Naive thymus-derived CD8-positive, alpha-beta T cell (primary cell): ENCODE measurements at regions not wholly inside any gene's neighbourhood (a gene's known extent, or its start where the extent isn't known, plus 50 kb on each side); places are given as distances from the start of the nearest gene placed in this dataset.

Experiments used
- ATAC-seq, 2 donors: fragments of 150-1000 bp; cut with Tn5 transposase in 1 of 2; sonication (Bioruptor Pico), chemical (Tn5 transposase) in 1 of 2; 1 replicate in 1 of 2; 2 replicates in 1 of 2; pipeline ENCODE4 v1.10.0; 2021; ENCODE audit warnings: mild to moderate bottlenecking in 2 of 2, moderate library complexity in 2 of 2
- POLR2A ChIA-PET: fragments of 350-600 bp; sonication (Branson Sonifier 250); formaldehyde crosslinking; loops from one replicate; lab custom pipeline; 2021; ENCODE audit warnings: antibody characterized with exemption; lab: Charles Lee
- DNase-seq, 10 donors: peaks; one replicate each; pipeline versions ENCODE4 v3.0.0 to v3.0.0-alpha.2; 2020 to 2022
- H3K27ac Mint-ChIP-seq, 10 donors: one replicate each; pipeline ENCODE4 v1.8.0; 2020 to 2022; ENCODE audit warnings: mild to moderate bottlenecking in 10 of 10, mixed read lengths in 10 of 10, moderate library complexity in 4 of 10, inconsistent platforms in 1 of 10
- H3K27me3 Mint-ChIP-seq, 5 donors: one replicate each; pipeline ENCODE4 v1.8.0; 2021 to 2022; ENCODE audit warnings: mixed read lengths in 5 of 5
- H3K36me3 Mint-ChIP-seq, 3 donors: one replicate each; pipeline ENCODE4 v1.8.0; 2020 to 2022; ENCODE audit warnings: mixed read lengths in 3 of 3, mild to moderate bottlenecking in 2 of 3, inconsistent platforms in 1 of 3
- H3K4me1 Mint-ChIP-seq, 4 donors: one replicate each; pipeline ENCODE4 v1.8.0; 2021 to 2022; ENCODE audit warnings: mixed read lengths in 4 of 4
- H3K4me3 Mint-ChIP-seq, 10 donors: one replicate each; pipeline ENCODE4 v1.8.0; 2020 to 2022; ENCODE audit warnings: mild to moderate bottlenecking in 10 of 10, mixed read lengths in 10 of 10, moderate library complexity in 6 of 10, inconsistent platforms in 1 of 10
- H3K9me3 Mint-ChIP-seq, 9 donors: one replicate each; pipeline ENCODE4 v1.8.0; 2020 to 2022; ENCODE audit warnings: mixed read lengths in 9 of 9, mild to moderate bottlenecking in 3 of 9, inconsistent platforms in 1 of 9, moderate library complexity in 1 of 9

GRCh38 chr13:70324519-70324918 is 216.3 kb upstream of the KLHL1 start:
- Mint-ChIP-seq H3K4me1 (no peaks in the 10 kb centered on the region), H3K4me3 (no peak overlapping the region)
- POLR2A ChIA-PET: no interaction called here

GRCh38 chr13:70311191-70311590 is 202.9 kb upstream of the KLHL1 start:
- POLR2A ChIA-PET: no interaction called here

More at GRCh38 chr13:70324519-70324918, 216.3 kb upstream of the KLHL1 start:
- ATAC-seq: no peak
- DNase-seq: no peak
- peaks cover 0 to 19% (median 4%) of the 10 kb centered on the region in 9 donors for H3K9me3 Mint-ChIP-seq
- H3K36me3 Mint-ChIP-seq: no peaks in the 10 kb centered on the region
- H3K27me3 Mint-ChIP-seq: no peaks in the 10 kb centered on the region
- H3K27ac Mint-ChIP-seq: no peak overlapping the region

GRCh38 chr13:70310396-70311119 is 202.3 kb upstream of the KLHL1 start:
- Mint-ChIP-seq H3K27me3 (no peaks in the 10 kb centered on the region), H3K4me1 (no peaks in the 10 kb centered on the region), H3K27ac (no peak overlapping the region), H3K36me3 (no peaks in the 10 kb centered on the region), H3K9me3 (peaks cover 0 to 14% (median 0%) of the 10 kb centered on the region in 9 donors), H3K4me3 (no peak overlapping the region)
- POLR2A ChIA-PET: no interaction called here
- ATAC-seq (no peak), DNase-seq (no peak)

More at GRCh38 chr13:70311191-70311590, 202.9 kb upstream of the KLHL1 start:
- DNase-seq: no peak
- no peak for ATAC-seq
- Mint-ChIP-seq H3K4me3 (no peak overlapping the region), H3K4me1 (no peaks in the 10 kb centered on the region), H3K36me3 (no peaks in the 10 kb centered on the region), H3K9me3 (peaks cover 0 to 14% (median 0%) of the 10 kb centered on the region in 9 donors), H3K27me3 (no peaks in the 10 kb centered on the region), H3K27ac (no peak overlapping the region)

DNA sequence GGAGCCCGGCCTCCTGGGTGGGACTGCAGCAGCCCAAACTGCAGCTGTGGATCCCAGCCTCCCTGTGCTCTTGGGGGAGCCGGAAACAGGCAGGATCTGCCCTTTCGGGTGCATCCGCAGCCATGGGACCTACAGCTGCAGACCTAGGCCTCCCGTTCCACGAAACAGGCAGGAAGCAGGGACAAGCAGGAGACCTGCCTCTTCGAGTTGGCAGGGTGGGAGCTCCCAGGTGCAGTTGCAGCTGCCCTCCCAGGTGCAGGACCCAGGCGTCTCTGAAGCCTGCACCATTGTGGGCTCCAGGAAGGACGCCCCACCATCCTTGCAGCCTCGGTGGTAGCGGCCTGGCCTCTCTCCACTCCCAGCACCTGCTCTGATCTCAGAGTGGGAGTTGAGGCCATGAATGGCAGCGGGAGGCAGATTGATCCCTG is 189.0 kb upstream of the KLHL1 start:
- peaks cover 4 to 31% (median 18%) of the 10 kb centered on the region in 9 donors for H3K9me3 Mint-ChIP-seq
- H3K4me1 Mint-ChIP-seq: no peaks in the 10 kb centered on the region
- POLR2A ChIA-PET: no interaction called here
- ATAC-seq: no peak
- no peak overlapping the region for H3K4me3 Mint-ChIP-seq
- no peak overlapping the region for H3K27ac Mint-ChIP-seq
- H3K27me3 Mint-ChIP-seq: no peaks in the 10 kb centered on the region
- no peak for DNase-seq
- H3K36me3 Mint-ChIP-seq: peaks cover 0 to 3% (median 0%) of the 10 kb centered on the region in 3 donors

DNA sequence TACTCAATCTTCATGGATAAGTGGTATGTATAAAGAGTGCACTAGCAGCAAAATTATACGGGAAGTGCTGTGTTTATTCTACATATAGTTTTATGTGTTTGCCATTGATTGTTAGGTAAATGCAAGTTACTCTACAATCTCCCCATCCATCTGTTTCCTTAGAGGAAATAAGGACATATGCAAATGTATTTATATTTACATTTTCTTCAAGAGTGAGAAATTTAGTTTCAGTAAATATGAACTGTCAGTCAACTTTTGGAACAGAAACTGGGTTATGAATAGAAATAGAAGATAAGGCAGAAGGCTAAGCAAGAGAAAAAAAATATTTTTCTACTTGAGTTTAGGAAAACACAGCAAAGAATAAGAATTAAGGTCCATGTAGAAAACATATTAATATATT is 176.1 kb upstream of the KLHL1 start:
- Mint-ChIP-seq H3K27me3 (no peaks in the 10 kb centered on the region), H3K36me3 (no peaks in the 10 kb centered on the region), H3K27ac (no peak overlapping the region), H3K4me1 (no peaks in the 10 kb centered on the region), H3K9me3 (peaks cover 7 to 30% (median 14%) of the 10 kb centered on the region in 9 donors), H3K4me3 (no peak overlapping the region)
- no peak for DNase-seq
- no peak for ATAC-seq
- POLR2A ChIA-PET: no interaction called here

GRCh38 chr13:70275841-70276240 is 167.6 kb upstream of the KLHL1 start:
- Mint-ChIP-seq H3K4me1 (no peaks in the 10 kb centered on the region), H3K27ac (no peak overlapping the region), H3K27me3 (no peaks in the 10 kb centered on the region), H3K36me3 (no peaks in the 10 kb centered on the region), H3K4me3 (no peak overlapping the region), H3K9me3 (peaks cover 0 to 16% (median 2%) of the 10 kb centered on the region in 9 donors)
- DNase-seq (no peak), ATAC-seq (no peak)
- POLR2A ChIA-PET: no interaction called here

- ATAC-seq: no peak
- Mint-ChIP-seq H3K36me3 (no peaks in the 10 kb centered on the region), H3K4me3 (no peak overlapping the region), H3K4me1 (no peaks in the 10 kb centered on the region), H3K27ac (no peak overlapping the region), H3K9me3 (peaks cover 0 to 22% (median 7%) of the 10 kb centered on the region in 9 donors), H3K27me3 (no peaks in the 10 kb centered on the region)
- DNase-seq: no peak
- POLR2A ChIA-PET: no interaction called here
Observed at GRCh38 chr13:70255406-70255991, 147.2 kb upstream of the KLHL1 start.

DNA sequence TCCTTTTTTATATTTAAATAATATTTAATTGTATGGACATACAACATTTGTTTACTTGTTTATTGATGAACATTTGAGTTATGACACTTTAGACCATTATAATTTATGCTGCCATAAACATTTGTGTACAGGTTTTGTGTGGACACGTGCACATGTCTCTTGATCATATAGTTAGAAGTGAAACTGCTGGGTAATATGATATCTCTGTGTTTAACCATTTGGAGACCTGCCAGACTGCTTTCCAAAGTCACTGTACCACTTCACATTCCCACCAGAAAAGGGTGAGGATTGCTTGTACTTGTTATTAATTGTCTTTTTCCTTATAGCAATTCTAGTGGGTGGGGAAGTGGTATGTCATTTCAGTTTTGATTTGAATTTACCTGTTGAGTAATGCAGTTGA is 145.6 kb upstream of the KLHL1 start:
- H3K27me3 Mint-ChIP-seq: no peaks in the 10 kb centered on the region
- H3K27ac Mint-ChIP-seq: no peak overlapping the region
- H3K4me3 Mint-ChIP-seq: no peak overlapping the region
- H3K9me3 Mint-ChIP-seq: peaks cover under 1 to 34% (median 12%) of the 10 kb centered on the region in 9 donors
- ATAC-seq (no peak), DNase-seq (no peak)
- POLR2A ChIA-PET: no interaction called here
- no peaks in the 10 kb centered on the region for H3K36me3 Mint-ChIP-seq
- no peaks in the 10 kb centered on the region for H3K4me1 Mint-ChIP-seq

DNA sequence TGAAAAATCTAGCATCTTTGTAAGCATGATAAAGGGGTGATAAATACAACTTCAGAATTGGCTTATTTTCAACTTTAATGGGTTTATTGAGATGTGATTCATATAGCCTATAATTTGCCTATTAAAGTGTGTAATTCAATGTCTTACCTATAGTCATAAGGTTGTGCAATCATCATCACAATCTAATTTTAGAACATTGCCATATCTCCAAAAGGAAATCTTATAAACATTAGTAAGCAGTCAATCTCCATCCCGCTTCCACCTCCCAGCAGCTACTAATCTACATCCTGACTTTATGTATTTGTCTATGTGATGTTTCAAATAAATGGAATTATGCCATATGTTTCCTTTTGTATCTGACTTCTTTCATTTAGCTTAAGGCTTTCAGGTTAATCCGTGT is 145.2 kb upstream of the KLHL1 start:
- Mint-ChIP-seq H3K27ac (no peak overlapping the region), H3K27me3 (no peaks in the 10 kb centered on the region), H3K9me3 (peaks cover 4 to 36% (median 12%) of the 10 kb centered on the region in 9 donors), H3K36me3 (no peaks in the 10 kb centered on the region), H3K4me1 (no peaks in the 10 kb centered on the region), H3K4me3 (no peak overlapping the region)
- POLR2A ChIA-PET: no interaction called here
- DNase-seq (no peak), ATAC-seq (no peak)

- Mint-ChIP-seq H3K4me3 (no peak overlapping the region), H3K27ac (no peak overlapping the region), H3K36me3 (no peaks in the 10 kb centered on the region), H3K27me3 (no peaks in the 10 kb centered on the region), H3K4me1 (no peaks in the 10 kb centered on the region), H3K9me3 (peaks cover 3 to 37% (median 8%) of the 10 kb centered on the region in 9 donors)
- DNase-seq: no peak
- POLR2A ChIA-PET: no interaction called here
- no peak for ATAC-seq
Observed at GRCh38 chr13:70249332-70250064, 141.2 kb upstream of the KLHL1 start.

GRCh38 chr13:70237131-70237530 is 128.9 kb upstream of the KLHL1 start:
- H3K4me3 Mint-ChIP-seq: no peak overlapping the region
- no peak for ATAC-seq
- no peaks in the 10 kb centered on the region for H3K36me3 Mint-ChIP-seq
- no peak overlapping the region for H3K27ac Mint-ChIP-seq
- H3K4me1 Mint-ChIP-seq: no peaks in the 10 kb centered on the region
- peaks cover 0 to 33% (median 6%) of the 10 kb centered on the region in 9 donors for H3K9me3 Mint-ChIP-seq
- H3K27me3 Mint-ChIP-seq: no peaks in the 10 kb centered on the region
- no peak for DNase-seq
- POLR2A ChIA-PET: no interaction called here

DNA sequence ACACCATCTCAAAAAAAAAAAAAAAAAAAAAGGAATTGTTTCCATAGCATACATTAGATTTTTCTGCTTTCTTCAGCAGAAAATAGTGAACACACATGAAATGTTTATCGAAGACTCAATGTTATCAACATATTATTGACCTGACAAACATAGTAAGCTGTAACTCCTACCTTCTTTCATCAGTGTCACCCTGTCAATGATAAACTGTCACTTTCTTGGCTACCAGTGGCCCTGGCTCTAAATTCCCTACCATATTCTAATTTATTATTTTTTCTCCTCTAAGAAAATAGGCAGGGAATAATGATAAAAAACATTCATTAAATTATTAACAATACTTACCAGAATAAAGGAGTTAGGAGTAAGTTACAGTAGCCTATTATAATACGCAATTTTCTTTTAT is 127.3 kb upstream of the KLHL1 start:
- peaks cover 0 to 36% (median 5%) of the 10 kb centered on the region in 9 donors for H3K9me3 Mint-ChIP-seq
- no peaks in the 10 kb centered on the region for H3K27me3 Mint-ChIP-seq
- POLR2A ChIA-PET: no interaction called here
- no peak for DNase-seq
- H3K4me1 Mint-ChIP-seq: no peaks in the 10 kb centered on the region
- H3K4me3 Mint-ChIP-seq: no peak overlapping the region
- no peak for ATAC-seq
- H3K27ac Mint-ChIP-seq: no peak overlapping the region
- H3K36me3 Mint-ChIP-seq: no peaks in the 10 kb centered on the region

DNA sequence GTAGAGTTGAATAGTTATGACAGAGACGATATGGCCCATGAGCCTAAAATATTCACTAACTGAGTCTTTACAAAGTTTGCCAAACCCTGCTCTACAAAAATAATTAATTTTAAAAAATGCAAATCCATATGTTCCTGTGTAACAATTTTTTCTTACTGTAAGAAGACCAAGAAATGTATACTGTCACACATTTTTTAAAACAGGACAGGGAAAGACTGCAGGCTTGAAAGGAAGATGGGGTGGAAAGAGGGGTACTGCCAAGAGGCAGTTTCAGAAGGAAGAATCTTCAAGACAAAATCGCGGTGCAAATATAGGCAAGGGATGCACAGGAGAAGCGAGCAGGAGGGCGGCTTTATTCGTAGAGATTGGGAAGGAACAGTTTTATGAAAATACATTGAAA is 115.7 kb upstream of the KLHL1 start:
- Mint-ChIP-seq H3K4me3 (no peak overlapping the region), H3K27me3 (no peaks in the 10 kb centered on the region), H3K9me3 (peaks cover 0 to 11% (median 6%) of the 10 kb centered on the region in 9 donors), H3K36me3 (no peaks in the 10 kb centered on the region), H3K4me1 (no peaks in the 10 kb centered on the region), H3K27ac (no peak overlapping the region)
- ATAC-seq (no peak), DNase-seq (no peak)
- POLR2A ChIA-PET: no interaction called here
